Breast epithelium (tissue), 3 donors: ENCODE measurements at regions not wholly inside any gene's neighbourhood (a gene's known extent, or its start where the extent isn't known, plus 50 kb on each side); places are given as distances from the start of the nearest gene placed in this dataset.

Experiments
- CTCF ChIP-seq, 3 donors: fragments of 450-650 bp; IDR thresholded peaks; one replicate each; pipeline ENCODE4 v1.5.1; 2016 to 2017; ENCODE audit warnings: antibody characterized with exemption in 3 of 3, mild to moderate bottlenecking in 3 of 3, moderate library complexity in 3 of 3
- POLR2A ChIP-seq: fragments of 450-650 bp; IDR thresholded peaks from one replicate; pipeline ENCODE4 v1.6.1; 2016; ENCODE audit warnings: antibody characterized with exemption, mild to moderate bottlenecking, moderate library complexity

- TF ChIP-seq CTCF (IDR thresholded peaks at IDR 0.05), result no peak
- no peak for TF ChIP-seq POLR2A
Observed at GRCh38 chr4:55018521-55018920, 106.9 kb downstream of the KDR start.
